ENCODE measurements at regions not wholly inside any gene's neighbourhood (a gene's known extent, or its start where the extent isn't known, plus 50 kb on each side); places are given as distances from the start of the nearest gene placed in this dataset.

DNA sequence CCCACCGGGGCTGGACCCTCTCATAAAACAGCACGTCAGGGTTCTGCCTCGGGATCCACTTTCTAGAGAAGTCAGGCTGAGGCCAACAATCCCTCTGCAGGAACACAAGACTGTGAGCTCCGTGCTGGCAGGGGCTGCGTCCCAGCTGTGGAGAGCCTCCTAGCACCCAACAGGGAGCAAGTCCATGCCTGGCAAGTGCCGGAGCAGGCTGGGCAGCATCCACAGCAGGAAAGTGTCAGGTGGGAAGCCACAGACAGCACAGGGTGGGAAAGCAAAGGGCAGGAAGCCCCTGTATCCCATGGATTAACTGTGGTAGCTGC lies 682.3 kb downstream of the TBC1D22A start:
- 58 to 81% (median 81%) methylated on average over 6 of the region's 6 CpGs for WGBS, 3 donors
- H3K27ac ChIP-seq (ENCODE audit: low read depth, low read length): no peak overlapping the region

DNA sequence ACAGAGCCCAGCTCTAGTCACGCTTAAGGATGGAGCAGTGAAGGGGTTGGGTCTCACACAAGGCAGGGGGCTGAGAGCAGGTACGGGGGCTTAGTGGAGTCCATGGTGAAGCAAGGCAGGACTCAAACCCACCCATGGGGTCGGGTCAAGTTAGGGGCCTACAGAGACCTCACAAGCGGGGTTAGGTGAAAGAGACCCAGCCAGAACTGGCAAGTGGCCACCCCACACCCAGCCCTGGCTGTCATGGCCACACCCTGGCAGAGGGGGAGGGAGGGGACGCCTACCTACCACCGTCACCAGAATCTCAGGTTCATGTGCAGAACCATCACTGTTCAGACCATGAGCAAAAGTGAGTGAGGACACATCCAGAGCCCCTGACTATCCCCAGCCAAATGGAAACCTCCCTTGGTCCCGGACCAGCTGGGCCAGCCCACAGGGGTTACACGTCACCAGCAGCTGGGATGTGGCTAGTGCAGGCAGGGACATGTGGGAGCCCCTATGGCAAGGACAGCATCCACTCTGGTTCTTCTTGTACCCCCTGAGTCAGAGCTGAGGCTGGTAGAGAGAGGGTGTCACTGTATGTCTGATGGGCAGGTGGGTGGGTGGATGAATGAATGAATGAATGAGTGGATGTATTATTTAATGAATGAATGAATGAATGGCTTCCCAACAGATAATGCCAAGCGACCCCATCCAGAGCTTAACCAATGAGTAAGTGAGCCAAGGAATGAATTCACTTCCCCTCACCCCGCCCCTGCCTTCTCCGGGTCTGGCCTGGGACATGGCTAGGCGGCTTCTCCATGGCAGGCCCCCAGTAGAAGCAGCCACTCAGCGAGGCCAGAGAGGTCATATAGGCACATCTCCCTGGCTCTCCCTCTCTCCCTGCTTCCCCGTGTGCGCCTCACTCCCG lies 681.6 kb downstream of the TBC1D22A start:
- H3K27ac ChIP-seq (ENCODE audit: low read depth, low read length): no peak overlapping the region
- 69 to 83% (median 75%) methylated on average over 16 of the region's 16 CpGs for WGBS, 3 donors

DNA sequence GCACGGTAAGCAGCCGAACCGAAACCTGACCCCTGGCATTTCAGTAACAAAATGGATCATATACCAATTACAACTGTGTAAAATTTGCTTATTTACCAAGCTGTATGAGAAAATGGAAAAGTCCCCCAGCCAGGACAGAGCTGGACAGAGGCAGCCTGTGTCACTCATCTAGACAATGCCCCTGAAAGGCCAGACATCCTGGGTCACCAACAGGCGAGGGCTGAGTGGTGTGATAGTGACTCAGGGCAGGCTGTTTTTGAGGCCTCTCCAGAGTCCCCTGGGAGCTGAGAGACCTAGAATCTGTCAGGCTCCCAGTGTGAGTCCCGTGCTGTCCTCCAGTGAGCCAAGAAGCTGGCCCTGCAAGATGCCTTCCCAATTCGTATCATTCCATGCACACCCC lies 680.4 kb downstream of the TBC1D22A start:
- H3K27ac ChIP-seq (ENCODE audit: low read depth, low read length): no peak overlapping the region
- WGBS, 3 donors: 76 to 90% (median 84%) methylated on average over 6 of the region's 6 CpGs

DNA sequence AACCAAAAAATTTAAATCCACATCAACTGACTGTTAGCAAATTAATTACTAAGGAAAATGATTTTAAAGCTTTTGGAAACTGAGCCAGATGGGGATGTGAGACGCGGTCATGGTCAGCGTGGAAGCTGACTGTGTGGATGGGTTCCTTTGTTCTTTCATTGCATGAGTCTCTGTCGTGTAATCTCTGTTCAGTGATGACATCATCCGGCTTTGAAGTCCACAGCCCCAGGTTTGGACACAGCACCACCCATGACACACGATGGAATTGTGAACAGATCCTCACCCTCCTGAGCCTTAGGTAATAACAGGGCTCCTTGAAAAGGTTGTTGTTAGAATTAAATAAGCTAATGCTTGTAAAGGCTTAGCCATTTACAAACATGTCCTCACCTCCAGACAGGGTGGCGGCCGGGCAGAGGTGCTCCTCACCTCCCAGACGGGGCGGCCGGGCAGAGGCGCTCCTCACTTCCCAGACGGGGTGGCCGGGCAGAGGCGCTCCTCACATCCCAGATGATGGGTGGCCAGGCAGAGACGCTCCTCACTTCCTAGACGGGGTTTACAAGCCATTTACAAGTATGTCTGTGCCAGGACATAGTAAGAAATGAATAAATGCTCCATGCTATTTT lies 677.3 kb downstream of the TBC1D22A start:
- no peak overlapping the region for H3K27ac ChIP-seq (ENCODE audit: low read depth, low read length)
- WGBS, 3 donors: 82 to 92% (median 89%) methylated on average over 17 of the region's 17 CpGs

DNA sequence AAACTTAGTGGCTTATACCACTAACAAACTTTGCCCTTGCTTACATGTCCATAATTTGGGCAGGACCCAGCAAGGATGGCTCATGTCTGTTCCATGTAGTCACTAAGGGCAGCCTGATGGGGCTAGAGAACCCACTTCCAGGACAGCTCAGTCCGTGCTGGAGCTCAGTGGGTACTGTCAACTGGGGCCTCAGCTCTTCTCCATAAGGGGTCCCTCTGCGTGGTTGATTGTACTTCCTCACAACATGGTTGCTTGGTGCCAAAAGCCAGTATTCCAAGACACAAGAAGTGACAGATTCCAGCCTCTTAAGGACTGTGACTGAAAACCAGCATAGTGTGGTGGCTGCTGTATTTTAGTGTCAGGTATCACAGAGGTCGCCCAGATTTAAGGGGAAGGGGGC lies 675.2 kb downstream of the TBC1D22A start:
- 38 to 55% (median 39%) methylated on average over 3 of the region's 3 CpGs for WGBS, 3 donors

DNA sequence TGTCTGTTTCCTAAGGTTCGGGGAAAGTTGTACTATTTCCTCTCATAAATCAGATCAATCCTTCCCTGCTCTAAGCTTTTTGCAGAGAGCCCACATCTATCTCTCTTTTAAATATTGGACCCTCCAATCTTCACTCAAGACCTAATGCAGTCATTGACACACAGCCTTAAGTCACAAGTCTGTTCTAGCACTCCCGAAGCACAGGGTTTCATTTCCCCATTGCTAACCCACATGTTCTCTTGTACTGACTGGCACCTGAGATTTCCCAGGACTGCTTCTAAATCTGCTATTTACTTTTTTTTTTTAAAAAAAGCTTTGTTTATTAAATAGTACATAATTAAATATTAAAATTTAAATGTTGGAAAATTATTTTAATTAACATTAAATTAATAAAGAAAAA lies 674.7 kb downstream of the TBC1D22A start:
- WGBS, 3 donors: 65 to 91% (median 74%) methylated on average over 2 of the region's 2 CpGs
- no peak overlapping the region for H3K27ac ChIP-seq (ENCODE audit: low read depth, low read length)

More for the DNA sequence above, 675.2 kb downstream of the TBC1D22A start:
- no peak overlapping the region for H3K27ac ChIP-seq (ENCODE audit: low read depth, low read length)

DNA sequence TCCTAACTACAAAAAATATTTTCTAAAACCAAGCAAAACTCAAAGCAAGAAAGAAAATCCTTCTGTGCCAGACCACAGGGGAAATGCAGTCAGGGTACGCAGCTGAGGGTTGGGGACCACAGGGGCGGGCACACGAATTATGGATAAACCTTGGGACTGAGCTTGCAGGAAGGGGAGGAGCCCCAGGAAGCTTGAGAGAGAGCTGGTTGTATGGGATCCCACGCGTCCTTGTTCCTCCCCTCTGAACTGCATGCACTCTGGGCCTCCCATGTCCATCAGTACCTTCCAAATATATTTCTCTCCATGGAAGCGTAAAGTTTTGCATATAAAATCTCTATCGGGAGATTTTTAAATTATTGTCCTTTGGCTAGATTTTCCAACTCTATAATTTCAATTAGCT lies 673.4 kb downstream of the TBC1D22A start:
- WGBS, 3 donors: 74 to 92% (median 89%) methylated on average over 7 of the region's 7 CpGs

DNA sequence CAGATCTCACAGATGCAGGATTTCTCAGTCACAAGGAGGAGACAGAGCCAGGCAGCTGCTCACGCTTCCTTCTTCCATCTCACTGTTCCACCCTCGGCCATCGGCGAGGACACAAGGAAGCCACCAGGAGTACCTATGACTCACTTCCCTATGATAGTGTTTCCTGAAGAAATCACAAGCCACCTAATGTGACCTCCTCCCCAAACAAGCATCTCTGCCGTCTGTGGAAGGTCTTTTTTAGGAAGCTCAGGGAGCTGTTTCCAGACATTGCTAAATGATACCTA lies 672.7 kb downstream of the TBC1D22A start:
- H3K27ac ChIP-seq (ENCODE audit: low read depth, low read length): no peak overlapping the region
- WGBS, 3 donors: 63 to 71% (median 71%) methylated on average over 5 of the region's 5 CpGs

More for the DNA sequence above, 673.4 kb downstream of the TBC1D22A start:
- H3K27ac ChIP-seq (ENCODE audit: low read depth, low read length): no peak overlapping the region

DNA sequence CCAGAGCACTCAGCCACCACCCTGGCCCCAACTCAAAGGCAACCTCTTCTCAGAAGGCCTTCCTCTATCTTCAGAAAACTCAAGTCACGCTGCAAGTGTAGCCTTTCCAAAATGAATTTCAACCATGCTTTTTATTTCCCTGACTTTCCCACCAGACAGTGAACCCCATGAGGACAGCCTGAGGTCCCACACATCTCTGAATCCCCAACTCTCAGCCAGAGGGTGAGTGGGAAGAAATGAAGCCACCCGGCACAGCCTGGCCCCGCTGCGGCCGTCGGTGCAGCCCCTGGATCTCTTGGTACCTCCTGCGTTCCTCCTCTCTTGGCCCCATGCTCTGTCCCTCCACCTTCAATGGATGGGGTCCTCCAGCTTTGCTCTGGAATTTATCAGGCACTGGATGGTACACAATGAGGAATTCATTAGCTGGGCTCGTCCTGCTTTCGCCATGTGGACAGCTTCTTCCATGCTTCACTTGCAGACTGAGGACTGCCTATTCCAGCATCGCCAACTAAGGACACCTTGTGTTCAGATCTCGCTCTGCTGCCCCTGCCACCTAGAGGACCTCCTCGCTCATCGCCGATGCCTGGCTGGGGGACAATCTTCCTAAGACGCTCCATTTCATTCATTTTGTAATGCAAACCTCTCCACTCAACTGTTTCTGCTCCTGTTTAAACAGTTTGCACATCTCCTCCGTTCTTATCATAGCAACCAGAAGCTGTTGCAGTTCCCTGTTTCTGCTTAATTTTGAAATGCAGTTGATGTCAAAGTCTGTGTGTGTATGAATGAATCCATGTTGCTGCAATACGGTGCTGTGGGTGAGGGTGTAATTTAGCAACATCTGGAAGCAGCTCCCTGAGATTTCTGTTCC lies 672.1 kb downstream of the TBC1D22A start:
- no peak overlapping the region for H3K27ac ChIP-seq (ENCODE audit: low read depth, low read length)
- 82 to 90% (median 88%) methylated on average over 17 of the region's 17 CpGs for WGBS, 3 donors

DNA sequence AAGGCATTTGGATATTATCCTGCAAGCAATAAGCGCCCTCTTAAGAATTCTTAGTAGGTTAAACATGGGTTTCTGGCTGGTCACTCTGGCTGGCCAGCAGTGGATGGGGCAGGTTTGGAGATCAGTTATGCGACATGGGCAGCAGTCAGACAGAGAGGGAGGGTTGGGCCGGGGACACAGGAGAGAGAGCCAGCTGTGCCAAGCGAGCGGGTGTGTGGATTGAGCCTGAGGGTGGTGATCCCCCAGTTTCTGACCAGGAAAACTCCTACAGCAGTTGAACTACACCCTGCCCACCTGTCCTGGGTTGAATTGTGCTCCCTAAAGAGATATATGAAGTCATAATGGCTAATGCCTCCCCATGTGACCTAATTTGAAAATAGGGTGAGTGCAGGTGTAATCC lies 671.2 kb downstream of the TBC1D22A start:
- H3K27ac ChIP-seq (ENCODE audit: low read depth, low read length): no peak overlapping the region
- WGBS, 3 donors: 72 to 96% (median 88%) methylated on average over 5 of the region's 5 CpGs

DNA sequence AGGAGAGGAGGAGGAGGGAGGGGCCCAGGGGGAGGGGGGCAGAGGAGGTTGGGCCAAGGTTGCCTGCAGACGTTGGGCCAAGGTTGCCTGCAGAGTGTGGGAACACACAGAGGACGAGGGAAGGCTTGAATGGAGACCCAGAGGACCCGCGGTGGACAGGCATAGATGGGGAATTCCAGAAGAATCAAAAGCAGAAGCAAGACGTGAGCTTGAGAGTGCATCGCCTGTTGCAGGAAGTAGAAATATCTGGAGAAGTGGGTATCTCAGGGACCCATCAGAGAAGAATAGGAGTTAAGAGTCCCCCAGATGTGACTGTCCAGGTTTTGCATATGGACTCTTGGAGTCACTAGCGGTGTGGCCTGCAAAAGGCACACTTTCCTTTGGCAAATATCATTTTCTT lies 670.2 kb downstream of the TBC1D22A start:
- WGBS, 3 donors: 61 to 65% (median 64%) methylated on average over 7 of the region's 7 CpGs
- H3K27ac ChIP-seq (ENCODE audit: low read depth, low read length): no peak overlapping the region

DNA sequence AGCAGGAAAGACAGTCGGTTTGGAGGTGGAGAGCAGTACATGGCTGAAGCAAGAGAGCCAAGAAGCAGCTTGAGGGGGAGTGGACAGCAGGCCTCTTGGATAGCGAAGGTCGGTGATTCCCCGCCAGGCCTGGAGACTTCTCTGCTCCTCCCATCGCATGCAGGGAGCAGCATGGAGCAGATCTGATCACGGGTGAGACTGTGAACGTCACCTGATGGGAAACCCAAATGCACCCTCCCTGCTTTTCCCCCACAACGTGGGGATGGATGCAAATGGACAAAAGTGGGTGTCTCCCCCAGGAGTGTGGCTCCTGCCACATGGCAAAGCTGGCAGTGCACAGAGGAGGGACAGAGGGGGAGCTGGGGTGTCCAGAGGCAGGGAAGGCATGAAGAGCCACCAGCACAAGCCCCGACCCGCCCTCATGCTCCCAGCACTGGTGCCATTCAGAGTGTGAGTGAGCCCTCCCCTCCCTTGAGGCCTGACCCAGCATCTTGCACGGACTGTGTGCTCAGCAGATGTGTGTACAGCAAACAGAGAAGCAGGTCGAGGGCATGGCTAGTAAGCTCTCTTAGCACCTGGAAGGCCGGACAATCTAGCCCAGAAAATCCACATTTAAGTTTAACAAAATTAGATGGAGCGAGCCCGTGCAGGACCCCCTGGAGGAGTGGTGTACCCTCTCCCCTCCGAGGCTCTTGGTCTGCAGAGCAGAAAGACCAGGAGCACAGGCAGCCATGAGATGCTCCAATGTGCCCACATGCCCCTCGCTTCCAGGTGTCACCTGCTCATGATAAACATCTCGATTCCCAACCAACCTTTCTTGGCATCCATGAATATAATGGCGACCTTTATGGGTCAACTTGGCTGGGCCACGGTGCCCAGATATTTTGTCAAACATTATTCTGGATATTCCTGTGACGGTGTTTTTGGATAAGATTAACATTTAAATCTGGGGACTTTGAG lies 661.7 kb downstream of the TBC1D22A start:
- WGBS, 3 donors: 71 to 81% (median 72%) methylated on average over 21 of the region's 21 CpGs
- no peak overlapping the region for H3K27ac ChIP-seq (ENCODE audit: low read depth, low read length)

DNA sequence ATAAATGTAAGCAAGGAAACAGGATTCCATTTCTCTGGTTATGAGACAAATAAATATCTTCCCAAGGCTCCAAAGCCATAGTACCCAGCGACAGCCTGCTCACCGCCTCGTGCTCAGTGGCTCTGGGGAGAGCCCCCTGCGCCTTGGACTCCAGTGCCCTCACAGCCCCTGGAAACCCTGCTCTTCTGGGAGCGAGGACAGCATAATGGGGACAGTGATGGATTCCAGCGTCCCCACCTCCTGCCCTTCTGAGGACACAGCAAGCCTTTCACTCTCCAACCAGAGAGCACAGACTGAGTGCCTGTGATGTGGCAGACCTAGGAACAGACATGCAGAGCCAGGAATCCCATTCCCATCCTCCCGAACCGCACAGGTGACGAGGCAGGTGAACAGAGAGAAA lies 660.8 kb downstream of the TBC1D22A start:
- no peak overlapping the region for H3K27ac ChIP-seq (ENCODE audit: low read depth, low read length)
- 56 to 84% (median 68%) methylated on average over 9 of the region's 9 CpGs for WGBS, 3 donors

DNA sequence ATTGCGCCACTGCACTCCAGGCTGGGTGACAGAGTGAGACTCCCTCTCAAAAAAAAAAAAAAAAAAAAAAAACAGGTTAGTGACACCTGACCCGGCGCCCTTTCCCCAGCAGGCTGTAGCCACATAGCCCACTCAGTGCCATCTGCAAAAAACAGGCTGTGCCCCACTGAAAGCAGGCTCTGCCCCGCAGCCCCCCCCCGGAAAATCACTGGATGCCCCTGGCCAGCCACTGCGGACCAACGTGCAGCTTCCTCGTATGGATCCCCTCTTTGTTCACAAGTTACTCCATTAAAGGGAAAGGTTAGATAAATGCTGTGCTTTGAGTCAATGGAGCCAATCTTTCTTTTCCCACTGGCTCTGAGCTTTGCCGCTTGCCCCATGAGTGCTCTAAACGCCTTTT lies 660.3 kb downstream of the TBC1D22A start:
- no peak overlapping the region for H3K27ac ChIP-seq (ENCODE audit: low read depth, low read length)
- 83 to 87% (median 84%) methylated on average over 10 of the region's 10 CpGs for WGBS, 3 donors

DNA sequence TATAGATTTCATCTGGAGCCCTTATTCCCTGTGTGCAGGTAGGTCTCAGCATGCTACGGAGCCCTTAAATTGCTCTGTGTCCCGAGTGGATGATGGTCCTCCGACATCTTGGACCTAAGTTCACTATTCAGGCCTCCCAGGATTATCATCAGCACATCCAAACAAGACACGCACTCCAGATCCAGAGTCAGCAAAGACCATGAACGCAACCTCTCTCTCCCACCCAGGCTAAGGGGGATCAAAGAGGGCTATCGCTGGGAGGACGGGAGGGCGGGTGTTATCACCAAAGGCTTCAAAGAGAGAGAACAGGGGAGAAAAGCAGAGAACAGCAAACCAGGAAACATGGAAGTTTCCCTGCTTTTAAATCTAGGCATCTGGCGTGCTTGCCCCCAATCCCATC lies 659.4 kb downstream of the TBC1D22A start:
- no peak overlapping the region for H3K27ac ChIP-seq (ENCODE audit: low read depth, low read length)
- 76 to 88% (median 86%) methylated on average over 9 of the region's 9 CpGs for WGBS, 3 donors

DNA sequence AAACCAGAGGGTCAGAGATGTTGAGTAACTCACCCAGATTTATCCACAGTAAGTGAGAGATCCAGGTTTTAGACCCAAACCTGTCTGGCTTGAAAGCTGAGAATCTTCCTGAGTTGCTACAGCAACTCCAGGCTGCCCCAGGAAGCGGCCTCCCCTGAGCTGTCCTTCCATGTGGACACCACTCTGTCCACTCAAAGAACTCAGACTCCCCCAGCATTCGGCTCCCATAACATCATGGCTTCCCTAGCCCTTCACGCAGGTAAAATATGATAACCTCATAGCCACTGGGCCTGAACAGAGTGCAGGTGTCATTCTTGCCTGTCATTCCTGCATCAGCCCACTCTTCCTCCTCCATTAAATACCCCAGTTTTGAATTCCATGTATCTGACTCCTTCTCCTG lies 657.8 kb downstream of the TBC1D22A start:
- 61 to 87% (median 73%) methylated on average over 3 of the region's 3 CpGs for WGBS, 3 donors
- H3K27ac ChIP-seq (ENCODE audit: low read depth, low read length): no peak overlapping the region

DNA sequence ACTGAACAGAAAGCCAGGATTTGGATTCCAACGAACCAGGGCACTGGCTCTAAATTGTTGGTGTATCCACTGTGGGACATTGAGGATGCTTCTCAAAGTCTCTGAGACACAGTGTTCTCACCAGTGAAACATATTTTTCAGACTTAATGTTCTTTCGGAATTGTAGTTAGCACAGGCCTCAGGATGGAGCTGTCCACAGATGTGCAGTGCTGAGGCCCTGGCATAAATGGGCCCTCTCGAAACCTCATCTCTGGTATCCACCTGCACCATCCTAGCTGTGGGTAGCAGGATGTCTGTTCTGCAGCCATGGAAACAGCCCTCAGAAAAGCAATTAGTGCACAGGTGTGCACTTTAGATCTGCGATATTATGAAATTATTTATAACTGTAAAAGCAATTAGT lies 656.8 kb downstream of the TBC1D22A start:
- H3K27ac ChIP-seq (ENCODE audit: low read depth, low read length): no peak overlapping the region
- 58 to 68% (median 63%) methylated on average over 4 of the region's 4 CpGs for WGBS, 3 donors

DNA sequence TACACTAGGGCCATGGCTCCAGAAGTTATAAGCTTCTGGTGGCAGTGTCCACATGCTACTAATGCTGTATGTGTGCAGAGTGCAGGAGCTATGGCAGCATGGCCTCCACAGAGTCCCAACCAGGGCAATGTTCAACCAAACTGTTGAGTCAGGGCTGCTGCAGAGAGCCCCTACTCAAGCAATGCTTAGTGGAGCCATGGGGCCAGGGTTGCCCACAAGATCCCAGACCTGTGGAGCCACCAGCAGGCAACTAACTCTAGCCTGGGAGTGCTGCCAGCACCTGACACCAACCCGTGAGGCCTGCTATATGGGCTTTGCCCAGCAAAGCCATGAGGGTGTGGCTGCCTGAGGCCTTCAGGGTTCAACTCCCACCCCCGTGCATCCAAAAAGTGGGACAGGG lies 655.2 kb downstream of the TBC1D22A start:
- 52 to 85% (median 81%) methylated on average over 2 of the region's 2 CpGs for WGBS, 3 donors
- no peak overlapping the region for H3K27ac ChIP-seq (ENCODE audit: low read depth, low read length)
